Ishikawa (cell line): ENCODE measurements at regions not wholly inside any gene's neighbourhood (a gene's known extent, or its start where the extent isn't known, plus 50 kb on each side); places are given as distances from the start of the nearest gene placed in this dataset.

Experiments
- CEBPB ChIP-seq: IDR thresholded peaks from 2 replicates; pipeline ENCODE4 v1.6.1; 2012
- RAD21 ChIP-seq: IDR thresholded peaks from 2 replicates; pipeline ENCODE4 v1.6.1; 2012; ENCODE audit warnings: low read depth

- no peak for TF ChIP-seq RAD21
- no peak for TF ChIP-seq CEBPB
Observed at GRCh38 chr11:26244207-26244606, 87.7 kb upstream of the ANO3 start.
